ENCODE measurements at regions not wholly inside any gene's neighbourhood (a gene's known extent, or its start where the extent isn't known, plus 50 kb on each side); places are given as distances from the start of the nearest gene placed in this dataset.

GRCh38 chr20:21982559-21982958 is 277.1 kb downstream of the PAX1 start:
- TF ChIP-seq CTCF (IDR thresholded peaks at IDR 0.05; ENCODE audit: insufficient read depth, low read depth, low read length) (no peak), EZH2 (IDR thresholded peaks at IDR 0.05; ENCODE audit: insufficient read depth, low read length) (no peak)

Data from astrocyte (in vitro differentiated cells and primary cell).